K562 (cell line): ENCODE measurements at regions not wholly inside any gene's neighbourhood (a gene's known extent, or its start where the extent isn't known, plus 50 kb on each side); places are given as distances from the start of the nearest gene placed in this dataset.

Source experiments
- ATF4 ChIP-seq: fragments of 450-650 bp; formaldehyde crosslinking; IDR thresholded peaks from 2 replicates; pipeline ENCODE4 v1.4.0; 2022; ENCODE audit warnings: mild to moderate bottlenecking, moderate library complexity
- EHMT2 ChIP-seq: fragments of 450-650 bp; IDR thresholded peaks from 2 replicates; pipeline ENCODE4 v1.6.1; 2018; ENCODE audit warnings: antibody characterized with exemption
- HDAC2 ChIP-seq: fragments of 450-650 bp; IDR thresholded peaks from 2 replicates; pipeline ENCODE4 v1.6.1; 2016; ENCODE audit warnings: mild to moderate bottlenecking
- HSF4 ChIP-seq: fragments of 250-450 bp; sonication (Bioruptor Pico); IDR thresholded peaks from 2 replicates; pipeline ENCODE4 v2.1.2; 2022; ENCODE audit warnings: mild to moderate bottlenecking, moderate library complexity, borderline replicate concordance
- MECOM ChIP-seq: fragments of 250-450 bp; sonication (Bioruptor Pico); IDR thresholded peaks from 2 replicates; pipeline ENCODE4 v1.8.0; 2022; ENCODE audit warnings: inconsistent platforms
- SMAD1 ChIP-seq: fragments of 150-350 bp; IDR thresholded peaks from 2 replicates; pipeline ENCODE4 v1.6.1; 2014; ENCODE audit warnings: low read length, low read depth; ENCODE audit not compliant: partially characterized antibody
- SUPT5H ChIP-seq: fragments of 450-650 bp; IDR thresholded peaks from 2 replicates; pipeline ENCODE4 v1.6.1; 2016
- ZBTB11 ChIP-seq, 3 experiments: fragments of 200-800 bp in 1 of 3; fragments of 250-450 bp in 1 of 3; fragments of 450-650 bp in 1 of 3; sonication (Bioruptor Pico) in 1 of 3; sonication (Bioruptor generic) in 1 of 3; formaldehyde crosslinking in 1 of 3; IDR thresholded peaks; 2 replicates each; pipeline versions ENCODE4 v1.6.1 to v1.8.0; 2016 to 2022; ENCODE audit warnings: mild to moderate bottlenecking in 2 of 3, missing genetic modification characterization in 2 of 3, missing compliant biosample characterization in 1 of 3, moderate library complexity in 1 of 3
- ZBTB7A ChIP-seq: IDR thresholded peaks from 2 replicates; pipeline ENCODE4 v1.6.1; 2011; ENCODE audit warnings: low read depth, mild to moderate bottlenecking, low read length, moderate library complexity, borderline replicate concordance; ENCODE audit not compliant: control insufficient read depth
- ZNF551 ChIP-seq: fragments of 250-450 bp; sonication (Bioruptor Pico); IDR thresholded peaks from 2 replicates; pipeline ENCODE4 v1.5.0; 2021; ENCODE audit warnings: mild to moderate bottlenecking, moderate library complexity
- TF ChIP-seq, protein P1 (sequence below), 2 experiments: fragments of 200-800 bp in 1 of 2; sonication (Bioruptor generic) in 1 of 2; sonication (generic) in 1 of 2; formaldehyde crosslinking in 1 of 2; IDR thresholded peaks in 1 of 2; conservative IDR thresholded peaks in 1 of 2; 2 replicates each; pipeline versions ENCODE4 v1.5.0 to v1.6.1; 2016 to 2020; ENCODE audit warnings: missing compliant biosample characterization in 1 of 2, missing genetic modification characterization in 1 of 2, missing genetic modification reagents in 1 of 2

DNA sequence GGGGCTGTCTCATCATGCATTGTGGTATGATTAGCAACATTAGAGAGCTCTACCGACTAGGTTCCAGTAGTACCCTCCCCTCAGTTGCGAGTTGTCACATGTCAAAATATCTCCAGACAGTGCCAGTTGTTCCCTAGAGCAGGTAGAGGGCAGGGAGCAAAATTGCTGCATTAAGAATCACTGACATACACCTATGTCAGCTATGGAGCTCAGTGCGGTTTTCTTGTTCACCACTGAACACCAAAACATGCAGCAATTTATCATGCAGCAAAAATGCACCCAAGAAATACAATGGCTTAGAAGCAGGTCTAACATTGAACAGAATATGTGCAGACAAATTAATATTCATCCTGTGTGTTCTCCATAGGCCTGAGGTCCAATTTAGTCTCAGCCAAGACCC is 186.9 kb upstream of the STARD13 start (continued):
- TF ChIP-seq ZBTB11 (CRISPR knock-in tag; IDR thresholded peaks at IDR 0.05) (no peak), MECOM (CRISPR knock-in tag) (no peak), HDAC2 (no peak), EHMT2 (no peak), HSF4 (CRISPR knock-in tag) (no peak), ZBTB7A (no peak), SUPT5H (no peak), ATF4 (CRISPR knock-in tag) (no peak), SMAD1 (no peak), ZNF551 (no peak)
- TF ChIP-seq, protein P1, sequence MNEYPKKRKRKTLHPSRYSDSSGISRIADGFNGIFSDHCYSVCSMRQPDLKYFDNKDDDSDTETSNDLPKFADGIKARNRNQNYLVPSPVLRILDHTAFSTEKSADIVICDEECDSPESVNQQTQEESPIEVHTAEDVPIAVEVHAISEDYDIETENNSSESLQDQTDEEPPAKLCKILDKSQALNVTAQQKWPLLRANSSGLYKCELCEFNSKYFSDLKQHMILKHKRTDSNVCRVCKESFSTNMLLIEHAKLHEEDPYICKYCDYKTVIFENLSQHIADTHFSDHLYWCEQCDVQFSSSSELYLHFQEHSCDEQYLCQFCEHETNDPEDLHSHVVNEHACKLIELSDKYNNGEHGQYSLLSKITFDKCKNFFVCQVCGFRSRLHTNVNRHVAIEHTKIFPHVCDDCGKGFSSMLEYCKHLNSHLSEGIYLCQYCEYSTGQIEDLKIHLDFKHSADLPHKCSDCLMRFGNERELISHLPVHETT (CRISPR knock-in tag; conservative IDR thresholded peaks at IDR 0.05 in 1 of 2, IDR thresholded peaks at IDR 0.05 in 1 of 2) = no peak
- TF ChIP-seq, all 486 proteins: peak for 0
